Epithelial cell of proximal tubule (primary cell): ENCODE measurements at regions not wholly inside any gene's neighbourhood (a gene's known extent, or its start where the extent isn't known, plus 50 kb on each side); places are given as distances from the start of the nearest gene placed in this dataset.
"Not testable (repeated sequence)": the region's sequence is repeated elsewhere in the genome, so short reads cannot be mapped to it uniquely, and the experiment has no call there.

Experiments
- DNase-seq: peaks from one replicate; pipeline ENCODE4 v3.0.0-alpha.2; 2011; ENCODE audit warnings: low read depth
- H3K4me3 ChIP-seq: 2 replicates; pipeline ENCODE4 v1.5.1; 2011; ENCODE audit warnings: low read depth, mild to moderate bottlenecking, low read length
- CTCF ChIP-seq: conservative IDR thresholded peaks from 2 replicates; pipeline ENCODE4 v1.5.1; 2012; ENCODE audit warnings: low read depth, mild to moderate bottlenecking, low read length

GRCh38 chr5:3099954-3100353 is 348.5 kb upstream of the IRX2 start:
- DNase-seq: no peak
- TF ChIP-seq CTCF: no peak
- no peak overlapping the region for H3K4me3 ChIP-seq

- TF ChIP-seq CTCF: no peak
- no peak overlapping the region for H3K4me3 ChIP-seq
- DNase-seq: no peak
These were observed 348.0 kb upstream of the IRX2 start for GRCh38 chr5:3099526-3099925.

GRCh38 chr5:3098821-3099220 is 347.3 kb upstream of the IRX2 start:
- no peak for TF ChIP-seq CTCF
- no peak overlapping the region for H3K4me3 ChIP-seq
- no peak for DNase-seq

- no peak overlapping the region for H3K4me3 ChIP-seq
These were observed 341.2 kb upstream of the IRX2 start for GRCh38 chr5:3092664-3093063.

GRCh38 chr5:3092211-3092610 is 340.7 kb upstream of the IRX2 start:
- H3K4me3 ChIP-seq: no peak overlapping the region
- TF ChIP-seq CTCF: no peak
- no peak for DNase-seq

More at GRCh38 chr5:3092664-3093063, 341.2 kb upstream of the IRX2 start:
- no peak for TF ChIP-seq CTCF
- no peak for DNase-seq

- no peak overlapping the region for H3K4me3 ChIP-seq
- no peak for DNase-seq
- TF ChIP-seq CTCF: no peak
These were observed 339.7 kb upstream of the IRX2 start for GRCh38 chr5:3091040-3091774.

GRCh38 chr5:3090305-3090704 is 338.8 kb upstream of the IRX2 start:
- not testable (repeated sequence) for DNase-seq, H3K4me3 ChIP-seq
